ENCODE measurements at regions not wholly inside any gene's neighbourhood (a gene's known extent, or its start where the extent isn't known, plus 50 kb on each side); places are given as distances from the start of the nearest gene placed in this dataset.

GRCh38 chr11:15490535-15490934, 375.8 kb downstream of the INSC start:
- no peak for DNase-seq

- DNase-seq: no peak
These were observed 378.3 kb downstream of the INSC start for GRCh38 chr11:15493066-15493465.

GRCh38 chr11:15493921-15494620, 379.3 kb downstream of the INSC start:
- no peak for DNase-seq

- DNase-seq: no peak
These were observed 380.0 kb downstream of the INSC start for GRCh38 chr11:15494740-15495139.

- no peak for DNase-seq
These were observed 380.7 kb downstream of the INSC start for GRCh38 chr11:15495462-15495861.

GRCh38 chr11:15497366-15497765, 382.6 kb downstream of the INSC start:
- no peak for DNase-seq

- DNase-seq: no peak
These were observed 385.0 kb downstream of the INSC start for GRCh38 chr11:15499674-15500073.

- DNase-seq: no peak
These were observed 385.9 kb downstream of the INSC start for GRCh38 chr11:15500643-15501042.

GRCh38 chr11:15501566-15501965, 386.8 kb downstream of the INSC start:
- no peak for DNase-seq

GRCh38 chr11:15505155-15505554, 390.4 kb downstream of the INSC start:
- no peak for DNase-seq

- no peak for DNase-seq
These were observed 392.9 kb downstream of the INSC start for GRCh38 chr11:15507592-15507991.

GRCh38 chr11:15509082-15509481, 394.4 kb downstream of the INSC start:
- no peak for DNase-seq

- DNase-seq: no peak
These were observed 404.5 kb downstream of the INSC start for GRCh38 chr11:15519124-15519791.

- no peak for DNase-seq
These were observed 405.2 kb downstream of the INSC start for GRCh38 chr11:15519911-15520310.

- DNase-seq: no peak
These were observed 408.8 kb downstream of the INSC start for GRCh38 chr11:15523543-15523942.

GRCh38 chr11:15525582-15525981, 410.9 kb downstream of the INSC start:
- DNase-seq: no peak

- DNase-seq: no peak
These were observed 411.3 kb downstream of the INSC start for GRCh38 chr11:15526032-15526431.

GRCh38 chr11:15526859-15527450, 412.2 kb downstream of the INSC start:
- no peak for DNase-seq

- no peak for DNase-seq
These were observed 417.7 kb downstream of the INSC start for GRCh38 chr11:15532432-15532831.

GRCh38 chr11:15534266-15534665, 419.5 kb downstream of the INSC start:
- no peak for DNase-seq

- DNase-seq: no peak
These were observed 420.7 kb downstream of the INSC start for GRCh38 chr11:15535414-15535813.

GRCh38 chr11:15536438-15536837, 421.7 kb downstream of the INSC start:
- DNase-seq: no peak

- no peak for DNase-seq
These were observed 424.9 kb downstream of the INSC start for GRCh38 chr11:15539645-15540044.

GRCh38 chr11:15541079-15541478, 426.4 kb downstream of the INSC start:
- DNase-seq: no peak

Data from NCI-H446 treated with DMSO at 0.1 percent for 48 hours (cell line).